ENCODE measurements at regions not wholly inside any gene's neighbourhood (a gene's known extent, or its start where the extent isn't known, plus 50 kb on each side); places are given as distances from the start of the nearest gene placed in this dataset.
A peak's percentile ranks its signal among the peaks of the same experiment; 100 is the strongest.

DNA sequence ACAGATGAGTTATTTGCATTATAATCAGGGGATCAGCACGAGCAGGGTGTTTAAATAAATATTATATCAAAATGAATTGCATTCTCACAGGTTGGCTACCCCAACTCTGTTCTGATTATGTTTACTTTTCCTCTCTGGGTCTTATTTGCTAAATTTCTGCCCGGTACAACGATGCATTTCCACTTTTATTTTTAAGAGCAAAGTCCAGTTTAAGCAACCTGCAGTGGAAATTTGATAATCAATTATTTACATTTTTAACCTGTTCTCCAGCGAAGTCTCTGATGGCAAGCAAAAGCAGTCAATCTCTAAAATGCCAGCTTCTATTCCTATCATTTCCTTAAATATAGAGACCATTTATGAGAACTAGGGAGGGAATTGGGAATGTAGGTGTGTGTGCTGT is 966.6 kb upstream of the SOX11 start:
- Histone ChIP-seq H3K9me3 (ENCODE audit: severe bottlenecking) (no peaks in the 10 kb centered on the region), H3K27me3 (ENCODE audit: insufficient read depth, poor library complexity, severe bottlenecking) (peaks cover 5% of the 10 kb centered on the region), H3K27ac (ENCODE audit: poor library complexity, severe bottlenecking) (no peak overlapping the region), H3K4me3 (ENCODE audit: severe bottlenecking) (no peak overlapping the region), H3K36me3 (ENCODE audit: low read depth) (no peaks in the 10 kb centered on the region), H3K4me1 (ENCODE audit: insufficient read depth, poor library complexity, severe bottlenecking) (no peaks in the 10 kb centered on the region)
- ATAC-seq (ENCODE audit: low read depth) = no peak
- TF ChIP-seq, protein P1, sequence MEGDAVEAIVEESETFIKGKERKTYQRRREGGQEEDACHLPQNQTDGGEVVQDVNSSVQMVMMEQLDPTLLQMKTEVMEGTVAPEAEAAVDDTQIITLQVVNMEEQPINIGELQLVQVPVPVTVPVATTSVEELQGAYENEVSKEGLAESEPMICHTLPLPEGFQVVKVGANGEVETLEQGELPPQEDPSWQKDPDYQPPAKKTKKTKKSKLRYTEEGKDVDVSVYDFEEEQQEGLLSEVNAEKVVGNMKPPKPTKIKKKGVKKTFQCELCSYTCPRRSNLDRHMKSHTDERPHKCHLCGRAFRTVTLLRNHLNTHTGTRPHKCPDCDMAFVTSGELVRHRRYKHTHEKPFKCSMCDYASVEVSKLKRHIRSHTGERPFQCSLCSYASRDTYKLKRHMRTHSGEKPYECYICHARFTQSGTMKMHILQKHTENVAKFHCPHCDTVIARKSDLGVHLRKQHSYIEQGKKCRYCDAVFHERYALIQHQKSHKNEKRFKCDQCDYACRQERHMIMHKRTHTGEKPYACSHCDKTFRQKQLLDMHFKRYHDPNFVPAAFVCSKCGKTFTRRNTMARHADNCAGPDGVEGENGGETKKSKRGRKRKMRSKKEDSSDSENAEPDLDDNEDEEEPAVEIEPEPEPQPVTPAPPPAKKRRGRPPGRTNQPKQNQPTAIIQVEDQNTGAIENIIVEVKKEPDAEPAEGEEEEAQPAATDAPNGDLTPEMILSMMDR (IDR thresholded peaks at IDR 0.05; ENCODE audit: poor library complexity, severe bottlenecking) = no peak
- DNase-seq (ENCODE audit: low spot score) = no peak

DNA sequence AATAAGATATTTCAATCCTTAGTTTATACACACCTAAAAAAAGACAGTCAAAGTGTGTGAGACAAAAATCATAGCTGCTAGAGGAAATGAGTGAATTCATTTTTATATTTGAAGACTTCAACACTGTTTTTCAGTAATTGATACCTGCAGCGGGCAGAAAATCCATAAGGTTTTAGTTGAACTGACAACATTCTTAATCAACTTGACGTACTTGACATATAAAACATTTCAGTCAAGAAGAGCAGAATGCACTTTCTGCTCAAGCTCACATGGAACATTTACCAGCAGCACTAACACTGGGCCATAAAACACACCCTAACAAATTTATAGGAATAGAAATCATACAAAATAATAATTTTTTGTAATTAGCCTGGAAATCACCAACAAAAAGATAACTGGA is 959.6 kb upstream of the SOX11 start:
- no peak overlapping the region for H3K4me3 ChIP-seq (ENCODE audit: severe bottlenecking)
- DNase-seq (ENCODE audit: low spot score) = no peak
- H3K4me1 ChIP-seq (ENCODE audit: insufficient read depth, poor library complexity, severe bottlenecking) = no peaks in the 10 kb centered on the region
- H3K27ac ChIP-seq (ENCODE audit: poor library complexity, severe bottlenecking) = no peak overlapping the region
- H3K27me3 ChIP-seq (ENCODE audit: insufficient read depth, poor library complexity, severe bottlenecking) = no peaks in the 10 kb centered on the region
- no peaks in the 10 kb centered on the region for H3K9me3 ChIP-seq (ENCODE audit: severe bottlenecking)
- no peaks in the 10 kb centered on the region for H3K36me3 ChIP-seq (ENCODE audit: low read depth)
- TF ChIP-seq, protein P1 (IDR thresholded peaks at IDR 0.05; ENCODE audit: poor library complexity, severe bottlenecking) = no peak
- no peak for ATAC-seq (ENCODE audit: low read depth)

DNA sequence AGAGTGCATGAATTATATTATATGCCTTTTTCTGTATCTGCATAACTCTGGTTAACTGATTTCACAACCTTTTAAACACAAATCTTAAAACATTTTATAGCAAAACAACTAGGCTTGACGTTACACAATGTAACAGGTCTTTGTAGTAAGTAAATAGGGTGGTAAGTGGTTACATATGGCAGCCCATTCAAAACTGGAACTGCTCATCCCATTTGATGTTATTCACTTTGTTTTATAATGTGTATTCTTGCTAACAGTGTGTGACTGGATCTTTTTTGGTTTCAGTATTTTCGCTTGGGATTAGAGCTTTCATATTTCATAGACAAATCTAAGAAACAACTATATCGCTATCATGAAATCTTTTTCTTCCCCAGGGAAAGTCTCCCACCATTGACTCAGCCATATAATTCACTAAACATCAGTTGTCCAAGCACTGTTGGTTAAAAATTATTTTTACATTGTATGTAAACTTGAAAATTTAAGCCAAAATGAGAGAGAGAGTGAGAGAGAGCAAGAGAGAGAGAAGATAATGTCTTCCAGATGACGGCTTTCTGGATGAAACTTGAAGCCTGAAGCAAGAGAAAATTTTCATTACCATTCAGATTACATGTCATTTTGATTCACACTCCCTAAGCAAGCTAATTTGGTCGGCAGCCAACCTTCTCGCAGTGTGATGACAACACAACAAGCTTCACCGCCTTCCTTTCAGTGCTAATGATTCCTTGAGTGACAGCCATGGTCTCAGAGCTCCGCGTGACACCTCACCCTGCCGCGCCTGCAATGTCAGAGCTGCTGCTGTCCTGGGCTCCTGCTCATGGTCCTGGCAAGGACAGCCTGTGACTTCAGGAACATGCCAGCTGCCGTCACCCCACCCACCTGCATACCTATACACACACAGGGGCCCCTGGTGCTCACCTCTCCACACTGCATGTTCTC is 946.9 kb upstream of the SOX11 start:
- H3K4me3 ChIP-seq (ENCODE audit: severe bottlenecking) = no peak overlapping the region
- ATAC-seq (ENCODE audit: low read depth) (no peak), DNase-seq (ENCODE audit: low spot score) (no peak)
- no peaks in the 10 kb centered on the region for H3K36me3 ChIP-seq (ENCODE audit: low read depth)
- no peaks in the 10 kb centered on the region for H3K4me1 ChIP-seq (ENCODE audit: insufficient read depth, poor library complexity, severe bottlenecking)
- TF ChIP-seq, protein P1 (IDR thresholded peaks at IDR 0.05; ENCODE audit: poor library complexity, severe bottlenecking) = no peak
- no peak overlapping the region for H3K27ac ChIP-seq (ENCODE audit: poor library complexity, severe bottlenecking)
- no peaks in the 10 kb centered on the region for H3K27me3 ChIP-seq (ENCODE audit: insufficient read depth, poor library complexity, severe bottlenecking)
- no peaks in the 10 kb centered on the region for H3K9me3 ChIP-seq (ENCODE audit: severe bottlenecking)

DNA sequence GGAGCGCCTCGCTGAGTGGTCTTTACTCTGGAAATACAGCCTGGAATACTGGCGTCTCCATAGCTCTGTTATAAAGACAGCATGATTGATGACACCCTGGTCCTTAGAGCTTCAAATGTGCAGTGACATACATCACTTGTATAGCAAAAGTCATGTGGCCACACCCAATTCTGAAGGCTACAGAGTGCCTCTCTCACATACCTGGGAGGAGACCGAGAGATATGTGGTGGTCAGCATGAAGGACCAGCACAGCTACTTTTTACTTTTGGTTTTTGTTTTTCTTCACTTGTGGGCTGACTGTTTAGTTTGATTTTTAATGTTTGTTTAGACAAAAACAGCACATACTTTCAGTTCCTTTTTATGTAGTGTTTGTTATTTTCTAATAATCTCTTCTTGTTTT is 938.5 kb upstream of the SOX11 start:
- Histone ChIP-seq H3K27me3 (ENCODE audit: insufficient read depth, poor library complexity, severe bottlenecking) (no peaks in the 10 kb centered on the region), H3K9me3 (ENCODE audit: severe bottlenecking) (no peaks in the 10 kb centered on the region), H3K36me3 (ENCODE audit: low read depth) (no peaks in the 10 kb centered on the region), H3K4me3 (ENCODE audit: severe bottlenecking) (no peak overlapping the region), H3K4me1 (ENCODE audit: insufficient read depth, poor library complexity, severe bottlenecking) (no peaks in the 10 kb centered on the region), H3K27ac (ENCODE audit: poor library complexity, severe bottlenecking) (no peak overlapping the region)
- DNase-seq (ENCODE audit: low spot score) = no peak
- TF ChIP-seq, protein P1 (IDR thresholded peaks at IDR 0.05; ENCODE audit: poor library complexity, severe bottlenecking) = no peak
- no peak for ATAC-seq (ENCODE audit: low read depth)

DNA sequence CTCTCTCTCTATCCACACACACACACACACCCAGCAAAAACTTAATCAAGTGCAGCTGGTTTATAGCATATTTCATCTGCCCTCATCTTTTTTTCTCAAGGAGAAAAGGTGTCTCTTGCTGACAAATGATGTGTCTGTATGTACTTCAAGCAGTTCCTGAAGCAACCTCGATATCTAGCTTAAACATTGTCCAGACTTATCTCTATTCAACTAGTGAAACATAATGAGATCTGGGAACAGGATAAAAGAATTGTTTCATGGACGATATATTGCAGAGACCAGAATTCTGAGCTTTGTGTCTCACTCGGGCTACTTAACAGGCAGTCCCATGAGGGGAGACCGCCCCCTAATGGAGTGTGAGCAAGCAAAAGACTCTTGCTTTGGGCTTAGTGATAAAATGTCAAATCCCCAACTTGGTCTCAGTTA is 929.2 kb upstream of the SOX11 start:
- Histone ChIP-seq H3K27ac (ENCODE audit: poor library complexity, severe bottlenecking) (no peak overlapping the region), H3K27me3 (ENCODE audit: insufficient read depth, poor library complexity, severe bottlenecking) (no peaks in the 10 kb centered on the region), H3K4me3 (ENCODE audit: severe bottlenecking) (no peak overlapping the region), H3K36me3 (ENCODE audit: low read depth) (no peaks in the 10 kb centered on the region), H3K9me3 (ENCODE audit: severe bottlenecking) (peaks cover 2% of the 10 kb centered on the region), H3K4me1 (ENCODE audit: insufficient read depth, poor library complexity, severe bottlenecking) (no peaks in the 10 kb centered on the region)
- DNase-seq (ENCODE audit: low spot score) (no peak), ATAC-seq (ENCODE audit: low read depth) (no peak)
- TF ChIP-seq, protein P1 (IDR thresholded peaks at IDR 0.05; ENCODE audit: poor library complexity, severe bottlenecking) = peak; percentile 34
